Stimulated activated CD8-positive, alpha-beta memory T cell treated with anti-CD3 and anti-CD28 coated beads, Interleukin-12 subunit alpha, Interleukin-12 subunit beta, amount 100 ng/mL, for 4 hours (primary cell): ENCODE measurements at regions not wholly inside any gene's neighbourhood (a gene's known extent, or its start where the extent isn't known, plus 50 kb on each side); places are given as distances from the start of the nearest gene placed in this dataset.

Source experiments
- DNase-seq: peaks from one replicate; pipeline ENCODE4 v3.0.0-alpha.2; 2020; ENCODE audit warnings: low read depth

- no peak for DNase-seq
These were observed 184.2 kb upstream of the FOXN3 start for GRCh38 chr14:89600950-89601826.

GRCh38 chr14:89600029-89600428 lies 183.0 kb upstream of the FOXN3 start:
- no peak for DNase-seq

- DNase-seq: no peak
These were observed 181.6 kb upstream of the FOXN3 start for GRCh38 chr14:89598548-89599186.

- no peak for DNase-seq
These were observed 175.9 kb upstream of the FOXN3 start for GRCh38 chr14:89592961-89593360.

- no peak for DNase-seq
These were observed 172.5 kb upstream of the FOXN3 start for GRCh38 chr14:89589400-89590118.

- no peak for DNase-seq
These were observed 171.8 kb upstream of the FOXN3 start for GRCh38 chr14:89588840-89589296.

GRCh38 chr14:89588016-89588415 lies 171.0 kb upstream of the FOXN3 start:
- DNase-seq: no peak

GRCh38 chr14:89587136-89587420 lies 170.0 kb upstream of the FOXN3 start:
- DNase-seq: no peak

GRCh38 chr14:89586258-89587135 lies 169.5 kb upstream of the FOXN3 start:
- no peak for DNase-seq

- no peak for DNase-seq
These were observed 161.1 kb upstream of the FOXN3 start for GRCh38 chr14:89578156-89578555.

GRCh38 chr14:89576960-89577359 lies 159.9 kb upstream of the FOXN3 start:
- DNase-seq: no peak

- no peak for DNase-seq
These were observed 159.3 kb upstream of the FOXN3 start for GRCh38 chr14:89576145-89576927.

- no peak for DNase-seq
These were observed 158.5 kb upstream of the FOXN3 start for GRCh38 chr14:89575386-89576061.

- DNase-seq: no peak
These were observed 157.4 kb upstream of the FOXN3 start for GRCh38 chr14:89574420-89574819.

- DNase-seq: no peak
These were observed 156.3 kb upstream of the FOXN3 start for GRCh38 chr14:89573399-89573657.

GRCh38 chr14:89572596-89573398 lies 155.8 kb upstream of the FOXN3 start:
- no peak for DNase-seq

- DNase-seq: no peak
These were observed 154.5 kb upstream of the FOXN3 start for GRCh38 chr14:89571491-89571890.

- DNase-seq: no peak
These were observed 149.8 kb upstream of the FOXN3 start for GRCh38 chr14:89566644-89567415.

- no peak for DNase-seq
These were observed 149.1 kb upstream of the FOXN3 start for GRCh38 chr14:89566180-89566579.
